ENCODE measurements at regions not wholly inside any gene's neighbourhood (a gene's known extent, or its start where the extent isn't known, plus 50 kb on each side); places are given as distances from the start of the nearest gene placed in this dataset.

- TF ChIP-seq CTCF (conservative IDR thresholded peaks at IDR 0.05; ENCODE audit: low read length): no peak
- no peak overlapping the region for H3K4me3 ChIP-seq (ENCODE audit: low read length)
- no peak for DNase-seq (ENCODE audit: low read depth)
These were observed 160.2 kb downstream of the KLF12 start for GRCh38 chr13:73974051-73974450.

- no peak for TF ChIP-seq CTCF (conservative IDR thresholded peaks at IDR 0.05; ENCODE audit: low read length)
- no peak for DNase-seq (ENCODE audit: low read depth)
- H3K4me3 ChIP-seq (ENCODE audit: low read length): no peak overlapping the region
These were observed 161.0 kb downstream of the KLF12 start for GRCh38 chr13:73973156-73973555.

- no peak for DNase-seq (ENCODE audit: low read depth)
- TF ChIP-seq CTCF (conservative IDR thresholded peaks at IDR 0.05; ENCODE audit: low read length): no peak
- H3K4me3 ChIP-seq (ENCODE audit: low read length): no peak overlapping the region
These were observed 161.7 kb downstream of the KLF12 start for GRCh38 chr13:73972545-73972944.

GRCh38 chr13:73971481-73971880 lies 162.7 kb downstream of the KLF12 start:
- TF ChIP-seq CTCF (conservative IDR thresholded peaks at IDR 0.05; ENCODE audit: low read length): no peak
- no peak overlapping the region for H3K4me3 ChIP-seq (ENCODE audit: low read length)
- no peak for DNase-seq (ENCODE audit: low read depth)

GRCh38 chr13:73970421-73971055 lies 163.7 kb downstream of the KLF12 start:
- H3K4me3 ChIP-seq (ENCODE audit: low read length): no peak overlapping the region

GRCh38 chr13:73967397-73968165 lies 166.6 kb downstream of the KLF12 start:
- H3K4me3 ChIP-seq (ENCODE audit: low read length): no peak overlapping the region
- TF ChIP-seq CTCF (conservative IDR thresholded peaks at IDR 0.05; ENCODE audit: low read length): no peak
- no peak for DNase-seq (ENCODE audit: low read depth)

More at GRCh38 chr13:73970421-73971055, 163.7 kb downstream of the KLF12 start:
- no peak for DNase-seq (ENCODE audit: low read depth)
- no peak for TF ChIP-seq CTCF (conservative IDR thresholded peaks at IDR 0.05; ENCODE audit: low read length)

- no peak overlapping the region for H3K4me3 ChIP-seq (ENCODE audit: low read length)
- no peak for DNase-seq (ENCODE audit: low read depth)
- TF ChIP-seq CTCF (conservative IDR thresholded peaks at IDR 0.05; ENCODE audit: low read length): no peak
These were observed 167.9 kb downstream of the KLF12 start for GRCh38 chr13:73966331-73966730.

All from AG10803 (cell line).